ENCODE measurements at regions not wholly inside any gene's neighbourhood (a gene's known extent, or its start where the extent isn't known, plus 50 kb on each side); places are given as distances from the start of the nearest gene placed in this dataset.
"Not testable (repeated sequence)": the region's sequence is repeated elsewhere in the genome, so short reads cannot be mapped to it uniquely, and the experiment has no call there.

DNA sequence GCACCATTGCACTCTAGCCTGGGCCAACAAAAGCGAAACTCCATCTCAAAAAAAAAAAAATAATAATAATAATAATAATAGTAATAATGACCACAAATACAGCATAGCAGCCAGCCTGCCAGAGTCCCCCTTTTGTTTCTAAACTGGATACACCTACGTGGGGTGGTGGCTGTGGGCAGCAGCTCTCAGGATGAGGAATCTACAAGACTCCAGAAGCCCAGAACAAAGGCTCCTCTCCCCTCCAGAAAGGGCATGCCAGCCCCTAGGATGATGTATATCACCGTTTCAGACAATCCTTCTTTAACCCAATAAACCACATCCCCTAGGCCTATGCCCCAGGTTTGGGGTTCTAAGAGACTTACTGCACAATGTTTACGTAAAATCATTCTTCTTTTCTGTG, 155.9 kb downstream of the QRSL1 start:
- H3K36me3 Mint-ChIP-seq: no peaks in the 10 kb centered on the region
- peaks cover 18% of the 10 kb centered on the region for H3K4me1 Mint-ChIP-seq
- no peak for ATAC-seq
- H3K4me3 Mint-ChIP-seq: no peak overlapping the region
- no peaks in the 10 kb centered on the region for H3K27me3 Mint-ChIP-seq
- peaks cover 3% of the 10 kb centered on the region for H3K9me3 Mint-ChIP-seq
- no peak overlapping the region for H3K27ac Mint-ChIP-seq

DNA sequence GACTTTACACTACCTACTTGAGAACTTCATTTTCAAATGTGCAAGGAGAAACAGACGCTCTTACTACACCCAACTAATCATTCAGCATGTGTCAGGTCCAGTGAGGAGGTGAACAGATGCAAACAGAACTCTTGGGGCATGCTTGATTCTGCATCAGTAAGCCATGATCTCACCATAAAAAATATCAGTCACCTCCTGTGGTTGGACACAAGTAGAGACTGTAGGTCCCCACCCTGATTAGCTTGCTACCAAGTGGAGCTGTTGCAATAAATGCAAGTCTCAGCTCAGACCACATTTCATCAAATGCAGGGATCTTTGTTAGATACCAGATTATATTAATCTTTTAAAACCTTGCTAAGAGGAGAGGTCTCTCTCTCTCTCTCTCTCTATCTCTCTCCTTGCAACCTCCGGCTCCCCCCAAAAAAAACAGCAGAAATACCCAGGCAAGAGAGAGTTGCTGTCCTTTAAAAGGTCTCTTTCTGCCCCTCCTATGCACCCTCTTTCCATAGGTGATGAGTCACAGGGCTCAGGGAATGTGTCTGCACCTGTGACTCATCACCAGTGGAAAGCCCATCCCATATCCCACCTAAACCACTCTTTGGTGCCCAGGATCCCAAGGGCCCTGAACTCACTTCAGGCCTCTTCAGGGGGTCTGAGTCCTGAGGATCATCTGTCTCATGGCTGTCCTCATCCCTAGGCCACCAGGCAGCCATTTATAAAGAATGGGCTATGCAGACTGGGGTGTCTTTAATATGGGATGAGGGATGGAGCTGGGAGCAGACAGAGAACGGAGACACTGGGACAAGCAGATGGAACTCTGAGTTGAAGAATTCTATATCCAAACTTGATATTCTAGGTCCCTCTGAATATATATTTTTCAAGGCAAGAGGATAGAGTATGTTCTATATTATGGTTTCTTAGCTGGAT, 154.5 kb downstream of the QRSL1 start:
- no peak overlapping the region for H3K4me3 Mint-ChIP-seq
- no peak overlapping the region for H3K27ac Mint-ChIP-seq
- no peaks in the 10 kb centered on the region for H3K27me3 Mint-ChIP-seq
- H3K9me3 Mint-ChIP-seq: peaks cover 6% of the 10 kb centered on the region
- peaks cover 11% of the 10 kb centered on the region for H3K36me3 Mint-ChIP-seq
- peaks cover 4% of the 10 kb centered on the region for H3K4me1 Mint-ChIP-seq
- no peak for ATAC-seq

DNA sequence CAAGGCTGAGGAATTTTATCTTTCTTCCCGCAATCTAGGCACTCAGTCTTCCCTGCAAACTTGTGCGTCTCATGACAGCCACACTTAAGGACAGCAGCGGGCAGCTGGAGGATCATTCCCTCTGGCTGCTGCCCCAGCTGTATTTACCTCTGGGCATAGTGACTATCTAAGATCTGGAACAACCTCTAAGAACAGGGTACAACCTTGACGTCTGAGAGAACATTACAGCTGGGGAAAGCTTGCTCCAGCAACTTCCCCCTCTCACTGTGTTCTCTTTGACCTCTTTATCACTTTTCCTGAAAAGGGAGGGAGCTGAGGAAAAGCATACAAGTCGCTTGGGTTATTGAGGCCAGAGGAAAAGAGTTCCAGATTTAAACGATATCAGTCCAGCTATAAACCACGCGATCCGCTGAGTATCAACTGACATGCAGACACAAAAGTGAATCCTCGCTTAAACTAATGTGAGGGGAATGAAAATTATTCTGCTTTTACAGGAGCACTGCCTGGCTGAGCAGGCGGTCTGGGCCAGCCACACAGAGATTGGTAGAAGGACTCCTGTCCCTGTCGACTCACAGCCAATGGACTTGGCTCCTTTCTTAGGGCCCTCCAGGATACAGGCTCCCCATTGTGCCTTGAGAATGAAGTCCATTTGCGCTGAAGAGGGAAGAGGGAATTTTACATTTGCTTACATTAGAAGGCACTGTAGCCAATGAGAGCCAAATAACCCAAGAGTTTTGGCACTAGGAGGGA, 153.3 kb downstream of the QRSL1 start:
- H3K27me3 Mint-ChIP-seq: no peaks in the 10 kb centered on the region
- ATAC-seq: no peak
- no peaks in the 10 kb centered on the region for H3K4me1 Mint-ChIP-seq
- peaks cover 16% of the 10 kb centered on the region for H3K36me3 Mint-ChIP-seq
- H3K27ac Mint-ChIP-seq: no peak overlapping the region
- H3K4me3 Mint-ChIP-seq: no peak overlapping the region
- peaks cover 7% of the 10 kb centered on the region for H3K9me3 Mint-ChIP-seq

DNA sequence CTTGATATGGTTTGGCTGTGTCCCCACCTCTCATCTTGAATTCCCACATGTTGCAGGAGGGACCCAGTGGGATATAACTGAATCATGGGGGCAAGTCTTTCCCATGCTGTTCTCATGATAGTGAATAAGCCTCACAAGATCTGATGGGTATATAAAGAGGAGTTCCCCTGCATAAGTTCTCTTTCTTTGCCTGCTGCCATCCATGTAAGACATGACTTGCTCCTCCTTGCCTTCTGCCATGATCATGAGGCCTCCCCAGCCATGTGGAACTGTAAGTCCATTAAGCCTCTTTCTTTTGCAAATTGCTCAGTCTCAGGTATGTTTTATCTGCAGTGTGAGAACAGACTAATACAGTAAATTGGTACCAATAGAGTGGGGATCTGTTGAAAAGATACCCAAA, 150.2 kb downstream of the QRSL1 start:
- not testable (repeated sequence) for H3K27ac Mint-ChIP-seq, ATAC-seq

DNA sequence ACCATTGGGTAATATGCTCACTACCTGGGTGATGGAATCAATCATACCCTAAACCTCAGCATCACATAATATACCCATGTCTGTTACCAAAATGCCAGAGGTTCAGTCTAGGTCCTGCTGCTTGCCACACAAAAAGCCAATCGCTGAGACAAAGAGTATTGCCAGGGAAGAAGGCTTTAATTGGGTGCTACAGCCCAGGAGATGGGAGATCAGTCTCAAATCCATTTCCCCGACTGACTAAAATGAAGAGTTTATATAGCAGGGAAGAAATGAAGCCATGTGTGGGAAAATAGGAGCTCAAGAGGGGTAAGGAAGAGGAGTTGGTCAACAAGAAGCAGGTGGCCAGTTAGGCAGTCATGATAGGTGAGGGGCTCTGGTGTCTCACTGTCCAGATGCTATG, 149.6 kb downstream of the QRSL1 start:
- H3K27ac Mint-ChIP-seq: no peak overlapping the region
- no peak overlapping the region for H3K4me3 Mint-ChIP-seq
- no peaks in the 10 kb centered on the region for H3K4me1 Mint-ChIP-seq
- H3K9me3 Mint-ChIP-seq: peaks cover 7% of the 10 kb centered on the region
- no peaks in the 10 kb centered on the region for H3K27me3 Mint-ChIP-seq
- ATAC-seq: no peak
- peaks cover 16% of the 10 kb centered on the region for H3K36me3 Mint-ChIP-seq

More for the DNA sequence above, 150.2 kb downstream of the QRSL1 start:
- not testable (repeated sequence) for H3K27me3 Mint-ChIP-seq, H3K9me3 Mint-ChIP-seq, H3K4me1 Mint-ChIP-seq, H3K4me3 Mint-ChIP-seq
- peaks cover 16% of the 10 kb centered on the region for H3K36me3 Mint-ChIP-seq

DNA sequence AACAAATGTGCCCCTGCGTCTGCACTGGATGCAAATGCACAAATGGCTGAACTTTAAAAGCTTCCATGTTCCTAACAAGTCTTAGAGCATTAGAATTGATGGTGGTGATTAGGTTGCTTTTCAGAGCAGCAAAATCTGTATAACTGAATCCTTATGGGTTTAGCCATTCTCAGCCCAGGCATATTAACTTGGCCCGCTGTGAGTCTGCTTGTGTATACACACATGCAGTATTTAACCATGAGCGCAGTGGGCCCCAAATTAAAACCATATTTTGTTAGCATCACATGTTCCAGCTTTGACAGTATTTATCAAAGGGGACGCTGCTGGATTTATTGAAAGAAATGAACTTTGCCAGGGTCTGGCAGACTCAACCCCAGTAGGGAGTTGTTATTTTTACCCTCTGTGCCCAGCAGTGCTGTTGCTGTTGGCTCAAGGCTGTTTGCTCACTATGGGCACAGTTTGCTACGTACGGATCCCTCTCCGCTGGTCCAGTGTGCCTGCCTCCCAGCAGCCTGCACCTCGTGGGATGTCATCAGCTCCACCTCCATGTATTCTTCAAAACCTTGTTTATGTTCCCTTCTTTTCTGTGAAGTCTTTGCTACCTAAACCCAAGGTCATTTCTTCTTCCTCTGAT, 144.7 kb downstream of the QRSL1 start:
- ATAC-seq: no peak
- Mint-ChIP-seq H3K4me1 (peaks cover 6% of the 10 kb centered on the region), H3K27me3 (no peaks in the 10 kb centered on the region), H3K27ac (no peak overlapping the region), H3K36me3 (peaks cover 13% of the 10 kb centered on the region), H3K4me3 (no peak overlapping the region), H3K9me3 (peaks cover 7% of the 10 kb centered on the region)

DNA sequence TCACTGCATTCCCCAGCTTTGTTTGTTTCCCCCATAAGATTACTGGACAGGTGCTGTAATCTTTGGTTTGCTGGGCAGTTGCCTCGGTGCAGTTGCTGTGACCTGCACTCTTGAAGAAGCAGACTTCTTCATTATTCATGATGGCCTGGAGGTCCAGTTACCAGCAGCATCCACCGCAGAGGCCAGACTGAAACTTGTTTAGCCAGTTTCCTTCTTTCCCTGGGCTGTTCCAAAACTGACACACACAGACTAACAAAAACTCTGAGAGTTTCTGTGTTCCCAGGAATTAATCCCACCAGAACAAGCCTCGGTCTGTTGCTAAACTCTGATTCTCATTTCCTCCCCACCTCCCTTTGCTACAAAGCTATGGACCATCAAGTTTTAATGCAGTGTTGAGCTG, 144.1 kb downstream of the QRSL1 start:
- Mint-ChIP-seq H3K9me3 (peaks cover 4% of the 10 kb centered on the region), H3K36me3 (peaks cover 7% of the 10 kb centered on the region), H3K27me3 (no peaks in the 10 kb centered on the region)

DNA sequence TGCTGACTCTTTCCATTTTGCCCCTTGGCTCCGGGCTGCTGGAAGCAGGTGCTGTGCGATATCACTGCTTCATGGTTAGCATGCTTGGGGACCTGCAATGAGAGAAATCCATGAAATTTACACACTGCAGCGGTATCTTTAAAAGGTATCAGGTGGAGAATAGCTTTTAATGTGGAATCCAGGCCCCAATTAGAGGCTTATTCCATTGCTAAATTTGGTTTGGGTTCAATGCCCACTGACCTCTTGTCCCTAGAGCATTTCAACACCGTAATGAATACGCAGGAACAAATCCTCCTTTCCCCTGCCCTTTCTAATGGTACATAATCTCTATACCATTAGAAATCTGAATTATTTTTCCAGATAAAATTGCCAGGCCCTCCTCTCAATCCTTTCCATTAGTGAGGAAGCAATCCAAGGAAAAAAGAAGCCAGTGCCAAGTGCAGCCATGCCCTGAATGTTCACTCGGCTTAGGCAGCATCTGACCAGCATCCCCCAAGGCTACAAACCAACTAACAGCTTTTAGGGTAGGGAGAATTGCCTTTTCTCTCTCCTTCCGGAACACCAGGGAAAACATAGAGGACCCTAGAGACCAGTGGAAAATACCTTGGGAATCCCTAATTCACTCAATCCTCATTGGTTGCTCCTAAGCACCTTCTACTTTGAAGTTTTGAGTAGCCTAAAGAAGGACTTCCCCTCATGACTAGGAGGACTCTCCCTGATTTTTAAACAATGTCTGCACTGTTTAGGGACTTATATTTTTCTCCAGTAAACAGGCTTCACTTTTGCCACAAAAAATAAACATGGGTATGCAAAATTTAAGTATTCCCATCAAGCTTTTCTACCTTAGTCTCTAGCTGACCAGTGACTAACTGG, 143.1 kb downstream of the QRSL1 start:
- no peaks in the 10 kb centered on the region for H3K27me3 Mint-ChIP-seq
- H3K36me3 Mint-ChIP-seq: peaks cover 6% of the 10 kb centered on the region
- no peak for ATAC-seq
- H3K9me3 Mint-ChIP-seq: peaks cover 4% of the 10 kb centered on the region
- H3K4me1 Mint-ChIP-seq: peaks cover 6% of the 10 kb centered on the region
- no peak overlapping the region for H3K4me3 Mint-ChIP-seq
- no peak overlapping the region for H3K27ac Mint-ChIP-seq

More for the DNA sequence above, 144.1 kb downstream of the QRSL1 start:
- H3K4me3 Mint-ChIP-seq: no peak overlapping the region
- H3K4me1 Mint-ChIP-seq: peaks cover 6% of the 10 kb centered on the region
- H3K27ac Mint-ChIP-seq: no peak overlapping the region
- no peak for ATAC-seq

DNA sequence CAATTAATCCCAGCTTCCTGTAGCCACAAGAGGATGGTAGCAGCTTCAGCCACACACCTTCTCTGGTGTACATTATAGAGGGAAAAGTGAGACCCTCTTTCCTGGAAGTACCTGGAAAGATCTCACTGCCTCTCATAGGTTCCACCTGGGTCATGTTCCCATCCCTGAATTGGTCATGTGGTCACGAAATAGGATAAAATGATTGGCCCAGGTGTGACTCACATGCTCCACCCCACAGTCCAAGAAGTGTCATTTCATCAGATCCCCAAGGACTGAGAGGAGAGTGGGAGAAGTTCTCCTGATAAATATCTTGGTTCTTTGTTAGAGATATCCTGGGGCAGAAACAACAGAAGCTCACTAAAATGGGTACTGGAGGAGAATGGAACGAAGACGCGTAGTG, 142.4 kb downstream of the QRSL1 start:
- Mint-ChIP-seq H3K4me3 (no peak overlapping the region), H3K36me3 (peaks cover 6% of the 10 kb centered on the region), H3K9me3 (peaks cover 4% of the 10 kb centered on the region), H3K4me1 (peaks cover 6% of the 10 kb centered on the region), H3K27ac (no peak overlapping the region), H3K27me3 (no peaks in the 10 kb centered on the region)
- no peak for ATAC-seq

DNA sequence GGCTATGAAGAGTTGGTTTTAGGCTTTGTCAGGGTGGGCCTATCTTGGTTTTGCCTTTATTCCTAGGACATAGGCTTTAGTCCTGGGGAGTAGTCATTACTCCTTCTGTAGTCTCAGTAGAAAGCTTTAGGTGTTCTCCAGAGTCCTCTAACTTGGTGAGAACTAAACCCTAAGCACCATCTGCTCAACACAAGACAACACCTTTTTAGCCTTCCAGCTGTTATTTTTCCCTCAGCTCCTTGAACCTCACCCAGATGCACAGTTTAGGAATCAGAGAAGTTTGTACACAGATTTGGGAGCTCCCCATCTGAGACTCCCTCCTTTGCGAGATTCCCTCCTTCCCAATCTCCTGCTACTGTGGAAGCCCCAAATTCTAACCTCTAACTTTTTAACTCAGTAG, 141.3 kb downstream of the QRSL1 start:
- H3K27me3 Mint-ChIP-seq: no peaks in the 10 kb centered on the region
- peaks cover 4% of the 10 kb centered on the region for H3K9me3 Mint-ChIP-seq
- H3K4me1 Mint-ChIP-seq: peaks cover 6% of the 10 kb centered on the region
- ATAC-seq: no peak
- H3K4me3 Mint-ChIP-seq: no peak overlapping the region
- no peak overlapping the region for H3K27ac Mint-ChIP-seq
- peaks cover 6% of the 10 kb centered on the region for H3K36me3 Mint-ChIP-seq

DNA sequence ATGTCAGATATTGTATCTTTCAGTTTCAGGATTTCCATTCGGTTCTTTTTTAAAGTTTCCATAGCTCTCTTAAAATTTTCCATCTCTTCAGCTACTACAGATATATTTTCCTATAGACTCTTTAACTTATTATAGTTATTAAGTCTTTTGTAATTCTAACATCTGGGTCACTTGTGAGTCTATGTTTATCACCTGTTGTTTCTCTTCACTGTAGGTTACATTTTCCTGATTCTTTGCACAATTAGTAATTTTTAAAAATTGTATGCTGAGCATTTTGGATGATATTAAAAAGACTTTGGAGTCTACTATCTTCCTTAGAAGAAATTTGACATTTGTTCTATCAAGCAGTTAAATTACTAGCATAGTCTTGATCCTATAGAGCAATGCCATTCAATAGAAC, 140.7 kb downstream of the QRSL1 start:
- H3K36me3 Mint-ChIP-seq: peaks cover 6% of the 10 kb centered on the region
- H3K4me3 Mint-ChIP-seq: no peak overlapping the region
- H3K9me3 Mint-ChIP-seq: peaks cover 4% of the 10 kb centered on the region
- no peak for ATAC-seq
- H3K27me3 Mint-ChIP-seq: no peaks in the 10 kb centered on the region
- H3K27ac Mint-ChIP-seq: no peak overlapping the region
- peaks cover 6% of the 10 kb centered on the region for H3K4me1 Mint-ChIP-seq

DNA sequence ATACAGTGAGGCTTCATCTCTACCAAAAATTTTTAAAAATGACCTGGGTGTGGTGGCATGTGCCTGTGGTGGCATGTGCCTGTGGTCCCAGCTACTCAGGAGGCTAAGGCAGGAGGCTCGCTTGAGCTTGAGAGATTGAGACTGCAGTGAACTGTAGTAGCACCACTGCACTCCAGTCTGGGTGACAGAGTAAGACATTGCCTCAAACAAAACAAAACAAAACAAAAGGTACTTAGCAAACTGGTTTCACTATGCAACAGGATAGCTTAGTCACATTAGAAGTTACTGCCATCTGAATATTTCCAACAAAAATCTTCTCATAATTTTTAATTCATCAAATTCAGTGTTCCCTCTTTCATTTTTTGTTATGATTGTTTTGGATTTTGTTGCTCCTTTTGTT, 137.9 kb downstream of the QRSL1 start:
- H3K4me1 Mint-ChIP-seq: no peaks in the 10 kb centered on the region
- H3K4me3 Mint-ChIP-seq: no peak overlapping the region
- no peak for ATAC-seq
- H3K27me3 Mint-ChIP-seq: no peaks in the 10 kb centered on the region
- H3K36me3 Mint-ChIP-seq: peaks cover 6% of the 10 kb centered on the region
- H3K27ac Mint-ChIP-seq: no peak overlapping the region
- peaks cover 6% of the 10 kb centered on the region for H3K9me3 Mint-ChIP-seq

DNA sequence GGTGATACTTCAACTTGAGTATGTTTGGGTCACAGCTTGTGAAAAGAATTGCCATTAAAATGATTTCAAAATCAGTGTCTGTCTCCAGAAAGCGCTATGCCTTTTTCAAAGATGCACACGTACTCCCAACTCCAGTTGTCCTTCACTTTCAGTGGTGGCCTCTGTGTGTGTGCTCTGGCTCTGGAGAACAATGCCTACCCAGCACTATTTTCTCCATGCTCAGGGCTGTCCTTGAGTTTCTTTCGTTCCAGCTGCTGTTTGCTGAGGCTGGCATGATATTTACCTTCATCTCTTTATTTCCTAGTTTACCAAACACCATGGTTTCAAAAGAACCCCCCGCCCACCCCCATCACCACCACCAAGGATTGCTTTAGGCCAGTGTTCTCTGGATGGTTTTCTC, 136.8 kb downstream of the QRSL1 start:
- Mint-ChIP-seq H3K4me3 (no peak overlapping the region), H3K27ac (no peak overlapping the region), H3K36me3 (peaks cover 6% of the 10 kb centered on the region), H3K9me3 (peaks cover 6% of the 10 kb centered on the region), H3K4me1 (no peaks in the 10 kb centered on the region), H3K27me3 (no peaks in the 10 kb centered on the region)
- ATAC-seq: no peak

DNA sequence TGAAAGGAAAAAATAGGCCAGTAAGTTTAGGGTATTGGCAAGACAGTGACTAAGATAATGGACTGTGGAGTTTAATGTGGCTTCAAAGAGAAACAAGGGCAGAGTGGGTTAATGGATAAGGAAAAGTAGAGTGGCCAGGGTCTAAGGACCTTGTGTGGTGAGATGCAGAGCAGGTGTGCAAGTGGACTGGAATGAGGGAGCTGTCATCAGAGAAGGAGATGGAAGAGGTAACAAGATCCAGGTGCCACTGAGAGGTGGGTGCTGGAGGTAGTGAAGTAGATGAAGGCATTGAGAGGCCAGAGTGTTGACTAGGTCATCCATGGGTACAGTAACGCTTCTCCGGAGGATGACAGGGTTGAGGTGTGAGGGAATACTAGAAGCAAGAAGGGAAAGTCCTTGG, 136.1 kb downstream of the QRSL1 start:
- no peak for ATAC-seq
- Mint-ChIP-seq H3K4me1 (no peaks in the 10 kb centered on the region), H3K27ac (no peak overlapping the region), H3K27me3 (no peaks in the 10 kb centered on the region), H3K36me3 (no peaks in the 10 kb centered on the region), H3K4me3 (no peak overlapping the region), H3K9me3 (peaks cover 3% of the 10 kb centered on the region)

Measured in stimulated activated memory B cell treated with anti-CD40 and anti-IgM and Interleukin-4, amounts not matched to agents 10 μg/mL and 1 μg/mL and 100 μg/mL, for 72 hours (primary cell).